Left ventricle myocardium inferior (tissue), 1 donor: ENCODE measurements at regions not wholly inside any gene's neighbourhood (a gene's known extent, or its start where the extent isn't known, plus 50 kb on each side); places are given as distances from the start of the nearest gene placed in this dataset.

Source experiments
- DNase-seq: peaks from one replicate; pipeline ENCODE4 v3.0.0-alpha.2; 2020
- H3K27ac ChIP-seq: fragments of 200-600 bp; replicated peaks from 2 replicates; pipeline ENCODE4 v1.8.0; 2021
- H3K27me3 ChIP-seq: fragments of 200-600 bp; 2 replicates; pipeline ENCODE4 v1.8.0; 2021; ENCODE audit warnings: low read depth
- H3K36me3 ChIP-seq: fragments of 200-600 bp; 2 replicates; pipeline ENCODE4 v1.8.0; 2021
- H3K4me1 ChIP-seq: fragments of 200-600 bp; 2 replicates; pipeline ENCODE4 v1.8.0; 2021
- H3K4me3 ChIP-seq: fragments of 200-600 bp; 2 replicates; pipeline ENCODE4 v1.8.0; 2021; ENCODE audit warnings: mild to moderate bottlenecking, moderate library complexity
- H3K9me3 ChIP-seq: fragments of 200-600 bp; replicated peaks from 2 replicates; pipeline ENCODE4 v1.8.0; 2021
- CTCF ChIP-seq: fragments of 200-600 bp; IDR thresholded peaks from 2 replicates; pipeline ENCODE4 v1.8.0; 2021; ENCODE audit warnings: antibody characterized with exemption, mild to moderate bottlenecking, borderline replicate concordance
- intact Hi-C: fragments of 100-400 bp; cut with micrococcal nuclease; formaldehyde crosslinking; loops from one replicate; pipeline ENCODE4 v1.11.0; 2022
- donor health status: DM: no; HTN: yes; CAD: no; lungs with severe emphysema.

GRCh38 chr21:40923407-40923806 lies 76.4 kb upstream of the DSCAM start:
- Histone ChIP-seq H3K27ac (no peak overlapping the region), H3K4me1 (no peaks in the 10 kb centered on the region), H3K9me3 (peaks cover 16% of the 10 kb centered on the region), H3K4me3 (no peak overlapping the region), H3K36me3 (no peaks in the 10 kb centered on the region), H3K27me3 (no peaks in the 10 kb centered on the region)
- DNase-seq: no peak
- intact Hi-C loops: no loop called here
- TF ChIP-seq CTCF: no peak

GRCh38 chr21:40923901-40924300 lies 76.9 kb upstream of the DSCAM start:
- Histone ChIP-seq H3K4me3 (no peak overlapping the region), H3K27me3 (no peaks in the 10 kb centered on the region), H3K4me1 (no peaks in the 10 kb centered on the region), H3K9me3 (peaks cover 19% of the 10 kb centered on the region), H3K36me3 (no peaks in the 10 kb centered on the region), H3K27ac (no peak overlapping the region)
- no peak for DNase-seq
- no peak for TF ChIP-seq CTCF
- intact Hi-C loops: no loop called here

GRCh38 chr21:40924641-40925040 lies 77.7 kb upstream of the DSCAM start:
- intact Hi-C loops: no loop called here
- Histone ChIP-seq H3K27me3 (no peaks in the 10 kb centered on the region), H3K36me3 (no peaks in the 10 kb centered on the region), H3K9me3 (peaks cover 23% of the 10 kb centered on the region), H3K27ac (no peak overlapping the region), H3K4me1 (no peaks in the 10 kb centered on the region), H3K4me3 (no peak overlapping the region)
- no peak for TF ChIP-seq CTCF
- DNase-seq: no peak

- Histone ChIP-seq H3K4me3 (no peak overlapping the region), H3K27ac (no peak overlapping the region), H3K36me3 (no peaks in the 10 kb centered on the region), H3K9me3 (peaks cover 29% of the 10 kb centered on the region), H3K4me1 (no peaks in the 10 kb centered on the region), H3K27me3 (no peaks in the 10 kb centered on the region)
- no peak for DNase-seq
- TF ChIP-seq CTCF: no peak
- intact Hi-C loops: no loop called here
Observed at GRCh38 chr21:40926238-40926637, 79.3 kb upstream of the DSCAM start.

GRCh38 chr21:40929833-40930232 lies 82.9 kb upstream of the DSCAM start:
- no peak overlapping the region for H3K27ac ChIP-seq
- no peaks in the 10 kb centered on the region for H3K4me1 ChIP-seq
- peaks cover 29% of the 10 kb centered on the region for H3K9me3 ChIP-seq
- intact Hi-C loops: no loop called here
- no peaks in the 10 kb centered on the region for H3K27me3 ChIP-seq
- TF ChIP-seq CTCF: no peak
- no peak for DNase-seq
- H3K36me3 ChIP-seq: no peaks in the 10 kb centered on the region
- H3K4me3 ChIP-seq: no peak overlapping the region

- DNase-seq: no peak
- TF ChIP-seq CTCF: no peak
- intact Hi-C loops: no loop called here
- Histone ChIP-seq H3K4me3 (no peak overlapping the region), H3K27ac (no peak overlapping the region), H3K36me3 (no peaks in the 10 kb centered on the region), H3K4me1 (peaks cover 9% of the 10 kb centered on the region), H3K27me3 (no peaks in the 10 kb centered on the region), H3K9me3 (peaks cover 29% of the 10 kb centered on the region)
Observed at GRCh38 chr21:40931197-40931596, 84.2 kb upstream of the DSCAM start.
